ENCODE measurements at regions not wholly inside any gene's neighbourhood (a gene's known extent, or its start where the extent isn't known, plus 50 kb on each side); places are given as distances from the start of the nearest gene placed in this dataset.
A peak's percentile ranks its signal among the peaks of the same experiment; 100 is the strongest.

DNA sequence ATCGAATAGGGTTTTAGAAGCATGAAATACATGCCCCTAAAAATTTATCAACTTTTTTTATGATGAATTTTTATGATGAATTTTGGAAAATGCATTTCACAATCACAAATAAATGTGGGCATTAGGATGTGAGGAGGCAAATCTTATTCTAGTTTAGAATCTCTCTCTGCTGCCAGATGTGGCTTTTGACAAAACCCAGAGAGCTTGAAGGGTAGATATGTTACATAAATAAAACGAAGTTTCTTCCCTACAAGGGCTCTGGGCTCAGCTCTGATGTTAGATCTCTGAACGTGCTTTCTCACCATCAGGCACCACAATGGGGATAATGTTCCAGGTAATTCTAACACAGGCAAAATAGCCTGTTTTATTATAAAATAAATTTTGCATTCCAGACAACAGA lies 102.3 kb upstream of the ADAMTSL1 start:
- no peaks in the 10 kb centered on the region for H3K36me3 Mint-ChIP-seq (ENCODE audit: low read depth, unreplicated experiment)
- Histone ChIP-seq H3K9ac (ENCODE audit: low read length) (no peak overlapping the region), H3K4me3 (ENCODE audit: insufficient read depth, low read depth, low read length) (no peak overlapping the region), H3K4me2 (ENCODE audit: low read length) (no peak overlapping the region), H3K9me3 (ENCODE audit: insufficient read depth, low read depth, low read length) (no peaks in the 10 kb centered on the region), H3K4me1 (ENCODE audit: insufficient read depth, low read length) (no peaks in the 10 kb centered on the region), H3K36me3 (ENCODE audit: insufficient read depth, low read length) (no peaks in the 10 kb centered on the region), H3K27me3 (ENCODE audit: insufficient read depth, low read length) (no peaks in the 10 kb centered on the region), H4K20me1 (ENCODE audit: insufficient read depth, low read length) (no peaks in the 10 kb centered on the region), H3K27ac (ENCODE audit: low read depth, low read length) (no peak overlapping the region), H2AFZ (ENCODE audit: low read depth, low read length) (no peak overlapping the region), H3K79me2 (ENCODE audit: insufficient read depth, low read length) (no peaks in the 10 kb centered on the region)
- H3K4me3 Mint-ChIP-seq (ENCODE audit: unreplicated experiment), result no peak overlapping the region
- no peaks in the 10 kb centered on the region for H3K9me3 Mint-ChIP-seq (ENCODE audit: unreplicated experiment)
- no peaks in the 10 kb centered on the region for H3K4me1 Mint-ChIP-seq (ENCODE audit: low read depth, unreplicated experiment)
- no peak for DNase-seq (ENCODE audit: low read depth)
- FAIRE-seq, result no peak
- H3K27ac Mint-ChIP-seq (ENCODE audit: unreplicated experiment), result no peak overlapping the region
- TF ChIP-seq, protein P1, sequence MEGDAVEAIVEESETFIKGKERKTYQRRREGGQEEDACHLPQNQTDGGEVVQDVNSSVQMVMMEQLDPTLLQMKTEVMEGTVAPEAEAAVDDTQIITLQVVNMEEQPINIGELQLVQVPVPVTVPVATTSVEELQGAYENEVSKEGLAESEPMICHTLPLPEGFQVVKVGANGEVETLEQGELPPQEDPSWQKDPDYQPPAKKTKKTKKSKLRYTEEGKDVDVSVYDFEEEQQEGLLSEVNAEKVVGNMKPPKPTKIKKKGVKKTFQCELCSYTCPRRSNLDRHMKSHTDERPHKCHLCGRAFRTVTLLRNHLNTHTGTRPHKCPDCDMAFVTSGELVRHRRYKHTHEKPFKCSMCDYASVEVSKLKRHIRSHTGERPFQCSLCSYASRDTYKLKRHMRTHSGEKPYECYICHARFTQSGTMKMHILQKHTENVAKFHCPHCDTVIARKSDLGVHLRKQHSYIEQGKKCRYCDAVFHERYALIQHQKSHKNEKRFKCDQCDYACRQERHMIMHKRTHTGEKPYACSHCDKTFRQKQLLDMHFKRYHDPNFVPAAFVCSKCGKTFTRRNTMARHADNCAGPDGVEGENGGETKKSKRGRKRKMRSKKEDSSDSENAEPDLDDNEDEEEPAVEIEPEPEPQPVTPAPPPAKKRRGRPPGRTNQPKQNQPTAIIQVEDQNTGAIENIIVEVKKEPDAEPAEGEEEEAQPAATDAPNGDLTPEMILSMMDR (IDR thresholded peaks at IDR 0.05; ENCODE audit: insufficient read depth, low read depth, low read length), result no peak
- no peak for TF ChIP-seq EZH2 (IDR thresholded peaks at IDR 0.05; ENCODE audit: insufficient read depth, low read length)
- no peaks in the 10 kb centered on the region for H3K27me3 Mint-ChIP-seq (ENCODE audit: low read depth, unreplicated experiment)

DNA sequence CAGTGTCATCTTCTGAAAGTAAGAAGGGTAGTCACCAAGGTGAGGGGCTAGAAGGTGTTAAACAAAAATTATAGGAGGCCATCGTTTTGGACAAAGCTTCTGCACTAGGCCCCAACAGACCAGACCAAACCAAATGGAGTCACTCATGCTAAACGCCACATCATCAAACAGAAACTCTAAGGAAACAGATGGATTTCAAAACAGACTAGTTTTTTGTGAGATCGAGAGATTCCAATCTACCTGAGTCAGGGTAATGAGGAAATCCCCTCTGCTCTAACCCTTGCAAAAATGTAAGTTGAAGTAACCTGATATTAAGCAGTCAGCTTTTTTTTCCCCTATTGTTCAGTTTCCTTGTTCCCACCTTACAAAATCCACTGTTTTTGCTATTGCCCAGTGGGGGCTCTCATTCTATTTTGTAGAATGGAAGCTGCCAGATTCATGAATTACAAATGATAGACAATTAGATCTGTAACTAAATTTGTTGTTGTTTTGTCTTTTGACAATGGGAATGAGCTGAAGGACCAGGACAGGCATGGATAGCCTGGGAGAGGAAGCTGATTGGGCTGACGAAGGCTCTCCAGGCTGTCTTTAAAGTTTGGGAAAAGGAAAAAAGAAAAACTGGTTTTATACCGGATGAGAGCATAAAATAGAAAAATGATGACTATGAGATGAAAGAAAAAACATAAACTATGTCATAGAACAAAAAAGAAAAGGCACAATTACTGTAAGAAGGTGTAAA lies 94.7 kb upstream of the ADAMTSL1 start:
- no peak overlapping the region for H3K4me3 ChIP-seq (ENCODE audit: insufficient read depth, low read depth, low read length)
- peak overlapping the region; percentile 47 for H3K4me2 ChIP-seq (ENCODE audit: low read length)
- no peaks in the 10 kb centered on the region for H4K20me1 ChIP-seq (ENCODE audit: insufficient read depth, low read length)
- no peak overlapping the region for H3K4me3 Mint-ChIP-seq (ENCODE audit: unreplicated experiment)
- H3K9ac ChIP-seq (ENCODE audit: low read length), result peak overlapping the region; percentile 37
- H3K36me3 ChIP-seq (ENCODE audit: insufficient read depth, low read length), result no peaks in the 10 kb centered on the region
- FAIRE-seq (peak; percentile 41), DNase-seq (ENCODE audit: low read depth) (peak; percentile 94)
- peak overlapping the region; percentile 53 for H3K27ac ChIP-seq (ENCODE audit: low read depth, low read length)
- no peaks in the 10 kb centered on the region for H3K9me3 ChIP-seq (ENCODE audit: insufficient read depth, low read depth, low read length)
- H3K36me3 Mint-ChIP-seq (ENCODE audit: low read depth, unreplicated experiment), result no peaks in the 10 kb centered on the region
- TF ChIP-seq, protein P1 (IDR thresholded peaks at IDR 0.05; ENCODE audit: insufficient read depth, low read depth, low read length), result no peak
- TF ChIP-seq EZH2 (IDR thresholded peaks at IDR 0.05; ENCODE audit: insufficient read depth, low read length), result no peak
- H3K4me1 Mint-ChIP-seq (ENCODE audit: low read depth, unreplicated experiment), result peaks cover 21% of the 10 kb centered on the region
- peaks cover 12% of the 10 kb centered on the region for H3K4me1 ChIP-seq (ENCODE audit: insufficient read depth, low read length)
- H3K9me3 Mint-ChIP-seq (ENCODE audit: unreplicated experiment), result no peaks in the 10 kb centered on the region
- H3K27ac Mint-ChIP-seq (ENCODE audit: unreplicated experiment), result peak overlapping the region; percentile 88
- no peaks in the 10 kb centered on the region for H3K27me3 Mint-ChIP-seq (ENCODE audit: low read depth, unreplicated experiment)
- peak overlapping the region; percentile 39 for H2AFZ ChIP-seq (ENCODE audit: low read depth, low read length)
- H3K79me2 ChIP-seq (ENCODE audit: insufficient read depth, low read length), result no peaks in the 10 kb centered on the region
- H3K27me3 ChIP-seq (ENCODE audit: insufficient read depth, low read length), result no peaks in the 10 kb centered on the region

DNA sequence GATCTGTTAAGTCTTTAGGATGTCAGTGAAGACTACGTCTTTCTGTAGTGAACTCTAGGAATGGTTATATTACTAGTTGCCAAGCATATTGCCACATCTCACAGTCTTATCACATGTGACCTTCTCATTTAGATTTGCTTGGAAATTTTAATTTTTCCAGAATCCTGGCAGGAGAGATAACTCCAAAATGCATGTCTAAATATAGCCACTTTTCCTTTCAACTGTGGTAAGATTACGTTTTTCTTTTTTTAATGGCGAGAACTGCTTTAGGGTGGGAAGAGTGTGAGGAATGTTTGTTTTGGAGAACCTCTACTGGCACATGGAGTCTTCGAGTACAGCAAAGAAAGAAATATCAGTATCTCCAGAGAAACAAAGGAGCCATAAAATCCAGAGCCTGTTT lies 91.7 kb upstream of the ADAMTSL1 start:
- Histone ChIP-seq H3K4me2 (ENCODE audit: low read length) (no peak overlapping the region), H3K36me3 (ENCODE audit: insufficient read depth, low read length) (no peaks in the 10 kb centered on the region), H4K20me1 (ENCODE audit: insufficient read depth, low read length) (no peaks in the 10 kb centered on the region), H3K27ac (ENCODE audit: low read depth, low read length) (no peak overlapping the region), H2AFZ (ENCODE audit: low read depth, low read length) (no peak overlapping the region), H3K9me3 (ENCODE audit: insufficient read depth, low read depth, low read length) (no peaks in the 10 kb centered on the region), H3K4me1 (ENCODE audit: insufficient read depth, low read length) (peaks cover 12% of the 10 kb centered on the region), H3K9ac (ENCODE audit: low read length) (no peak overlapping the region), H3K4me3 (ENCODE audit: insufficient read depth, low read depth, low read length) (no peak overlapping the region), H3K79me2 (ENCODE audit: insufficient read depth, low read length) (no peaks in the 10 kb centered on the region), H3K27me3 (ENCODE audit: insufficient read depth, low read length) (no peaks in the 10 kb centered on the region)
- H3K4me3 Mint-ChIP-seq (ENCODE audit: unreplicated experiment), result no peak overlapping the region
- no peak overlapping the region for H3K27ac Mint-ChIP-seq (ENCODE audit: unreplicated experiment)
- H3K9me3 Mint-ChIP-seq (ENCODE audit: unreplicated experiment), result no peaks in the 10 kb centered on the region
- TF ChIP-seq, protein P1 (IDR thresholded peaks at IDR 0.05; ENCODE audit: insufficient read depth, low read depth, low read length), result no peak
- no peak for TF ChIP-seq EZH2 (IDR thresholded peaks at IDR 0.05; ENCODE audit: insufficient read depth, low read length)
- peaks cover 25% of the 10 kb centered on the region for H3K4me1 Mint-ChIP-seq (ENCODE audit: low read depth, unreplicated experiment)
- H3K27me3 Mint-ChIP-seq (ENCODE audit: low read depth, unreplicated experiment), result no peaks in the 10 kb centered on the region
- FAIRE-seq (no peak), DNase-seq (ENCODE audit: low read depth) (peak; percentile 68)
- no peaks in the 10 kb centered on the region for H3K36me3 Mint-ChIP-seq (ENCODE audit: low read depth, unreplicated experiment)

All from astrocyte (in vitro differentiated cells and primary cell).